Caco-2 (cell line): ENCODE measurements at regions not wholly inside any gene's neighbourhood (a gene's known extent, or its start where the extent isn't known, plus 50 kb on each side); places are given as distances from the start of the nearest gene placed in this dataset.

Experiments used
- BruUV-seq: library from RNA; stranded (reverse); fragments of 400-500 nt; replicated peaks from 2 replicates; lab custom pipeline; 2021; lab: Mats Ljungman, UMichigan
- CTCF ChIA-PET: fragments of 300-600 bp; sonication (Branson Sonifier 250); formaldehyde crosslinking; loops from one replicate; lab custom pipeline; 2022; ENCODE audit warnings: antibody characterized with exemption; lab: Charles Lee
- POLR2A ChIA-PET: fragments of 300-600 bp; sonication (Branson Sonifier 250); formaldehyde crosslinking; loops from one replicate; lab custom pipeline; 2022; ENCODE audit warnings: antibody characterized with exemption; lab: Charles Lee
- DNase-seq, 2 experiments: peaks; one replicate each; pipeline versions ENCODE4 v3.0.0 to v3.0.0-alpha.2; 2020 to 2022
- H3K27me3 ChIP-seq: replicated peaks from 2 replicates; pipeline ENCODE4 v1.6.0; 2011; ENCODE audit warnings: low read length; ENCODE audit not compliant: control insufficient read depth, insufficient read depth
- H3K36me3 ChIP-seq: 2 replicates; pipeline ENCODE4 v1.5.1; 2011; ENCODE audit warnings: low read length; ENCODE audit not compliant: control insufficient read depth, insufficient read depth
- H3K4me1 ChIP-seq: fragments of 250-450 bp; sonication (Bioruptor Pico); 2 replicates; pipeline ENCODE4 v1.5.1; 2020; ENCODE audit warnings: mild to moderate bottlenecking
- H3K4me3 ChIP-seq: 2 replicates; pipeline ENCODE4 v1.5.1; 2011; ENCODE audit warnings: low read depth, mild to moderate bottlenecking, control low read depth, low read length
- H3K9me3 ChIP-seq: fragments of 250-450 bp; sonication (Bioruptor Pico); 2 replicates; pipeline ENCODE4 v1.5.1; 2020; ENCODE audit warnings: mild to moderate bottlenecking, moderate library complexity
- H3K27ac Mint-ChIP-seq: one replicate; pipeline ENCODE4 v1.8.0; 2022; ENCODE audit warnings: mixed read lengths; ENCODE audit not compliant: unreplicated experiment
- H3K27me3 Mint-ChIP-seq: one replicate; pipeline ENCODE4 v1.8.0; 2022; ENCODE audit warnings: mixed read lengths; ENCODE audit not compliant: insufficient read depth, unreplicated experiment
- H3K36me3 Mint-ChIP-seq: one replicate; pipeline ENCODE4 v1.8.0; 2022; ENCODE audit warnings: mild to moderate bottlenecking, mixed read lengths; ENCODE audit not compliant: insufficient read depth, unreplicated experiment
- H3K4me1 Mint-ChIP-seq: one replicate; pipeline ENCODE4 v1.8.0; 2022; ENCODE audit warnings: low read depth, mixed read lengths; ENCODE audit not compliant: unreplicated experiment
- H3K4me3 Mint-ChIP-seq: one replicate; pipeline ENCODE4 v1.8.0; 2022; ENCODE audit warnings: mild to moderate bottlenecking, moderate library complexity, mixed read lengths; ENCODE audit not compliant: unreplicated experiment
- H3K9me3 Mint-ChIP-seq: one replicate; pipeline ENCODE4 v1.8.0; 2022; ENCODE audit warnings: mixed read lengths; ENCODE audit not compliant: unreplicated experiment
- CTCF ChIP-seq, 2 experiments: fragments of 200-600 bp in 1 of 2; IDR thresholded peaks; 1 replicate in 1 of 2; 2 replicates in 1 of 2; pipeline versions ENCODE4 v1.5.1 to v1.8.0; 2011 to 2022; ENCODE audit warnings: antibody characterized with exemption in 1 of 2, control low read depth in 1 of 2, inconsistent platforms in 1 of 2, low read depth in 1 of 2, low read length in 1 of 2, mild to moderate bottlenecking in 1 of 2, moderate library complexity in 1 of 2; ENCODE audit not compliant: insufficient read depth in 1 of 2, severe bottlenecking in 1 of 2, unreplicated experiment in 1 of 2
- intact Hi-C: fragments of 100-400 bp; cut with micrococcal nuclease; formaldehyde crosslinking; loops from one replicate; pipeline ENCODE4 v1.10.0; 2022; ENCODE audit not compliant: unreplicated experiment

- Histone ChIP-seq H3K4me3 (no peak overlapping the region), H3K36me3 (no peaks in the 10 kb centered on the region), H3K4me1 (no peaks in the 10 kb centered on the region), H3K27me3 (no peaks in the 10 kb centered on the region), H3K9me3 (no peaks in the 10 kb centered on the region; the same call in 1 of the 2 replicates)
- Mint-ChIP-seq H3K36me3 (no peaks in the 10 kb centered on the region), H3K27me3 (no peaks in the 10 kb centered on the region), H3K4me3 (no peak overlapping the region), H3K9me3 (peaks cover 16% of the 10 kb centered on the region), H3K4me1 (peaks cover 9% of the 10 kb centered on the region), H3K27ac (no peak overlapping the region)
- POLR2A ChIA-PET = no interaction called here
- intact Hi-C loops = no loop called here
- DNase-seq = no peak
- no TSS peak for BruUV-seq
- TF ChIP-seq CTCF (IDR thresholded peaks at IDR 0.05; ENCODE audit: insufficient read depth in 1 of 2, low read depth in 1 of 2, low read length in 1 of 2, severe bottlenecking in 1 of 2, unreplicated experiment in 1 of 2) = no peak
- CTCF ChIA-PET = no interaction called here
Observed at GRCh38 chr7:131726031-131726430, 169.6 kb upstream of the PODXL start.

DNA sequence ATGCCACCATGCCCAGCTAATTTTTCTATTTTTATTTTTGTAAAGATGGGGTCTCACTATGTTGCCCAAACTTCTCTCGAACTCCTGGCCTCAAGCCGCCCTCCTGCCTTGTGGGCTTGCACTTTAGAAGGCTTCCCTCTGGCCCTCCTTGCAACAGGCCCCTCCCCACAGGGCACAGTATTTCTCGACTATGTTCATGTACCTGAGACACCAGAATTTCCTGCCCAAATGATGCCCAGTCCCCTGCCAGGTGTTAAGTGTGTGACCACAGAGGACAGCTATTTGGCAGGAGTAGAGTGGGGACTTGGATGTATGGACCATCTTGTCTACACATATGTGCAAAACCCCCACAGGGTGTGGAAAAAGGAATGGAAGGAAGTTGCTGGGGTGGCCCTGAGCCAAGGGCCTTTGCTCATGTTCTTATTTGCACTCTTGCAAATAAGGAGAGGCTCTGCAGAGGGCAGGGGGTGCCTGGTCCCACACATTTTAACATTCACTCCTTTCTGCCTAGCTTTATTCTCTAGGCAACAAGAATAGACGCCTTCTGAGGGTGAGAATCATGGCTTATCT lies 168.4 kb upstream of the PODXL start:
- Histone ChIP-seq H3K4me1 (no peaks in the 10 kb centered on the region), H3K9me3 (no peaks in the 10 kb centered on the region; the same call in 1 of the 2 replicates), H3K36me3 (no peaks in the 10 kb centered on the region), H3K4me3 (no peak overlapping the region), H3K27me3 (no peaks in the 10 kb centered on the region)
- CTCF ChIA-PET = interaction anchor here (1.2 kb wide), 1 partner anchor 9 kb away, joined by 4 read pairs; no protein-coding TSS in a partner anchor
- DNase-seq = no peak
- POLR2A ChIA-PET = no interaction called here
- intact Hi-C loops = no loop called here
- no TSS peak for BruUV-seq
- H3K36me3 Mint-ChIP-seq = no peaks in the 10 kb centered on the region
- H3K4me1 Mint-ChIP-seq = peaks cover 9% of the 10 kb centered on the region
- no peaks in the 10 kb centered on the region for H3K27me3 Mint-ChIP-seq
- no peak overlapping the region for H3K27ac Mint-ChIP-seq
- H3K9me3 Mint-ChIP-seq = peaks cover 16% of the 10 kb centered on the region
- no peak overlapping the region for H3K4me3 Mint-ChIP-seq
- no peak for TF ChIP-seq CTCF (IDR thresholded peaks at IDR 0.05; ENCODE audit: insufficient read depth in 1 of 2, low read depth in 1 of 2, low read length in 1 of 2, severe bottlenecking in 1 of 2, unreplicated experiment in 1 of 2)

DNA sequence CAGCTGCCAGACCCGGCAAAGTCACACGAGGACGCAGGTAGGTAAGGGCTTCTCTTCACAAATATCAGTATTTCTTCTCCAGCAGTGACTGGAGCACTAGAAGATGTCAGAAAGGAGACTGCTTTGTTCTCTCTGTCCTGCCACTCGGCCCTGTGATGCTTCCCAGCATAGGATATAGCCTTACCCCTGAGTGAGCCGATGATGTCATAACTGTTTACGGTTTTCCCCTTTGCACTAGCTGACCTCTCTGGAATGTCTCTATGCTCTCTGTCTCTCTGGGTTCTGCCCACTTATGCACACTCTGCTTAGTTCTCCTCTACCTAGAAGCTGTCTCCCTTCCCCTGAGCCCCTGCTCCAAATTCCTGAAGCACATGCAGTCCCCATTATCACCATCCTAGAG lies 167.5 kb upstream of the PODXL start:
- H3K4me1 ChIP-seq = no peaks in the 10 kb centered on the region
- ChIA-PET POLR2A (no interaction called here), CTCF (interaction anchor here (0.6 to 1.9 kb wide), 3 partner anchors 8 to 528 kb away, joined by 4 to 8 read pairs (median 7); no protein-coding TSS in a partner anchor)
- H3K36me3 Mint-ChIP-seq = no peaks in the 10 kb centered on the region
- no peak overlapping the region for H3K27ac Mint-ChIP-seq
- no TSS peak for BruUV-seq
- intact Hi-C loops = no loop called here
- DNase-seq = peak in 1 of 2 experiments; percentile 19
- H3K4me3 ChIP-seq = no peak overlapping the region
- peaks cover 9% of the 10 kb centered on the region for H3K4me1 Mint-ChIP-seq
- H3K9me3 ChIP-seq = no peaks in the 10 kb centered on the region; the same call in 1 of the 2 replicates
- no peaks in the 10 kb centered on the region for H3K36me3 ChIP-seq
- H3K4me3 Mint-ChIP-seq = no peak overlapping the region
- H3K27me3 Mint-ChIP-seq = peaks cover 4% of the 10 kb centered on the region
- no peak for TF ChIP-seq CTCF (IDR thresholded peaks at IDR 0.05; ENCODE audit: insufficient read depth in 1 of 2, low read depth in 1 of 2, low read length in 1 of 2, severe bottlenecking in 1 of 2, unreplicated experiment in 1 of 2)
- H3K9me3 Mint-ChIP-seq = peaks cover 11% of the 10 kb centered on the region
- no peaks in the 10 kb centered on the region for H3K27me3 ChIP-seq
